Activated CD8-positive, alpha-beta memory T cell treated with anti-CD3 and anti-CD28 coated beads, Interleukin-2, amount 50 U/mL, for 24 hours (primary cell): ENCODE measurements at regions not wholly inside any gene's neighbourhood (a gene's known extent, or its start where the extent isn't known, plus 50 kb on each side); places are given as distances from the start of the nearest gene placed in this dataset.

ENCODE experiments used
- DNase-seq: peaks from one replicate; pipeline ENCODE4 v3.0.0-alpha.2; 2020; ENCODE audit errors: extremely low read depth

- DNase-seq: no peak
These were observed 144.0 kb downstream of the CDC5L start for GRCh38 chr6:44531442-44532015.

GRCh38 chr6:44533421-44533820 is 145.9 kb downstream of the CDC5L start:
- DNase-seq: no peak

- no peak for DNase-seq
These were observed 146.8 kb downstream of the CDC5L start for GRCh38 chr6:44534291-44534690.

GRCh38 chr6:44535446-44535845 is 147.9 kb downstream of the CDC5L start:
- DNase-seq: no peak

- DNase-seq: no peak
These were observed 148.5 kb downstream of the CDC5L start for GRCh38 chr6:44535967-44536366.

- no peak for DNase-seq
These were observed 150.0 kb downstream of the CDC5L start for GRCh38 chr6:44537306-44538049.

GRCh38 chr6:44538131-44538806 is 150.8 kb downstream of the CDC5L start:
- no peak for DNase-seq

- no peak for DNase-seq
These were observed 151.3 kb downstream of the CDC5L start for GRCh38 chr6:44538807-44539201.

GRCh38 chr6:44539701-44540355 is 152.3 kb downstream of the CDC5L start:
- DNase-seq: no peak

GRCh38 chr6:44540881-44541280 is 153.4 kb downstream of the CDC5L start:
- DNase-seq: no peak

GRCh38 chr6:44542401-44543116 is 155.1 kb downstream of the CDC5L start:
- DNase-seq: no peak

- no peak for DNase-seq
These were observed 156.2 kb downstream of the CDC5L start for GRCh38 chr6:44543664-44544063.

GRCh38 chr6:44545224-44545623 is 157.7 kb downstream of the CDC5L start:
- DNase-seq: no peak

GRCh38 chr6:44548319-44548718 is 160.8 kb downstream of the CDC5L start:
- no peak for DNase-seq

- DNase-seq: no peak
These were observed 162.0 kb downstream of the CDC5L start for GRCh38 chr6:44549516-44549915.

- no peak for DNase-seq
These were observed 166.7 kb downstream of the CDC5L start for GRCh38 chr6:44554194-44554593.

GRCh38 chr6:44554861-44555260 is 167.4 kb downstream of the CDC5L start:
- no peak for DNase-seq

GRCh38 chr6:44556046-44556445 is 168.5 kb downstream of the CDC5L start:
- DNase-seq: no peak

GRCh38 chr6:44558024-44558831 is 170.7 kb downstream of the CDC5L start:
- no peak for DNase-seq

- DNase-seq: no peak
These were observed 171.3 kb downstream of the CDC5L start for GRCh38 chr6:44558832-44559251.
